CD14-positive monocyte (primary cell): ENCODE measurements at regions not wholly inside any gene's neighbourhood (a gene's known extent, or its start where the extent isn't known, plus 50 kb on each side); places are given as distances from the start of the nearest gene placed in this dataset.

Source experiments
- DNase-seq, 3 donors: peaks; one replicate each; pipeline ENCODE4 v3.0.0-alpha.2; 2011 to 2022
- H2AFZ ChIP-seq: 2 replicates; pipeline ENCODE4 v1.6.0; 2012; ENCODE audit warnings: mild to moderate bottlenecking, low read depth, low read length, inconsistent platforms; ENCODE audit not compliant: insufficient read depth, poor library complexity, severe bottlenecking
- H3K27ac ChIP-seq, 2 donors: 1 replicate in 1 of 2; 2 replicates in 1 of 2; pipeline ENCODE4 v1.5.1; 2012 to 2013; ENCODE audit warnings: low read length in 2 of 2, control low read depth in 1 of 2, inconsistent platforms in 1 of 2, low read depth in 1 of 2, mild to moderate bottlenecking in 1 of 2
- H3K27me3 ChIP-seq, 2 donors: one replicate each; pipeline versions ENCODE4 v1.6.0 to v1.6.1; 2011 to 2013; ENCODE audit warnings: low read length in 2 of 2; ENCODE audit not compliant: control insufficient read depth in 2 of 2, insufficient read depth in 2 of 2
- H3K36me3 ChIP-seq, 2 donors: replicated peaks in 1 of 2; 1 replicate in 1 of 2; 2 replicates in 1 of 2; pipeline versions ENCODE4 v1.5.1 to v1.6.1; 2012 to 2013; ENCODE audit warnings: low read length in 2 of 2, control low read depth in 1 of 2, inconsistent platforms in 1 of 2, mild to moderate bottlenecking in 1 of 2; ENCODE audit not compliant: insufficient read depth in 2 of 2, control insufficient read depth in 1 of 2
- H3K4me1 ChIP-seq, 2 donors: 1 replicate in 1 of 2; 2 replicates in 1 of 2; pipeline versions ENCODE4 v1.5.1 to v1.6.1; 2012 to 2013; ENCODE audit warnings: low read length in 2 of 2, control low read depth in 1 of 2, inconsistent platforms in 1 of 2, mild to moderate bottlenecking in 1 of 2, moderate library complexity in 1 of 2; ENCODE audit not compliant: insufficient read depth in 2 of 2, control insufficient read depth in 1 of 2
- H3K4me2 ChIP-seq: replicated peaks from 2 replicates; pipeline ENCODE3; 2012; ENCODE audit warnings: low read length, moderate library complexity, mild to moderate bottlenecking; ENCODE audit not compliant: poor library complexity, severe bottlenecking; ENCODE audit errors: extremely low read depth
- H3K4me3 ChIP-seq, 3 experiments: fragments of 200-600 bp in 1 of 3; sonication (generic) in 1 of 3; replicated peaks in 1 of 3; 1 replicate in 2 of 3; 2 replicates in 1 of 3; pipeline ENCODE4 v1.5.1; 2011 to 2013; ENCODE audit warnings: low read length in 3 of 3, mild to moderate bottlenecking in 3 of 3, control low read depth in 2 of 3, low read depth in 2 of 3, inconsistent platforms in 1 of 3, moderate library complexity in 1 of 3
- H3K79me2 ChIP-seq: 2 replicates; pipeline ENCODE4 v1.6.0; 2012; ENCODE audit warnings: mild to moderate bottlenecking, control low read depth, inconsistent platforms, low read length, moderate library complexity; ENCODE audit not compliant: insufficient read depth
- H3K9ac ChIP-seq: 2 replicates; pipeline ENCODE4 v1.6.0; 2017; ENCODE audit warnings: low read length, mild to moderate bottlenecking; ENCODE audit not compliant: insufficient read depth, poor library complexity, severe bottlenecking
- H3K9me3 ChIP-seq, 2 donors: replicated peaks in 1 of 2; 1 replicate in 1 of 2; 2 replicates in 1 of 2; pipeline versions ENCODE4 v1.5.1 to v1.6.1; 2012 to 2013; ENCODE audit warnings: low read length in 2 of 2, control low read depth in 1 of 2; ENCODE audit not compliant: control insufficient read depth in 1 of 2, insufficient read depth in 1 of 2
- H4K20me1 ChIP-seq: 2 replicates; pipeline ENCODE4 v1.6.0; 2012; ENCODE audit warnings: mild to moderate bottlenecking, low read length, control low read depth, moderate library complexity; ENCODE audit not compliant: insufficient read depth
- H3K27ac Mint-ChIP-seq, 7 donors: one replicate each; pipeline ENCODE4 v1.8.0; 2020; ENCODE audit warnings: mild to moderate bottlenecking in 7 of 7, mixed read lengths in 7 of 7, moderate library complexity in 6 of 7, inconsistent platforms in 2 of 7
- H3K27me3 Mint-ChIP-seq, 3 donors: one replicate each; pipeline ENCODE4 v1.8.0; 2021 to 2022; ENCODE audit warnings: low read depth in 3 of 3, mild to moderate bottlenecking in 3 of 3, mixed read lengths in 3 of 3, moderate library complexity in 3 of 3, inconsistent platforms in 1 of 3
- H3K36me3 Mint-ChIP-seq, 2 donors: one replicate each; pipeline ENCODE4 v1.8.0; 2020; ENCODE audit warnings: mixed read lengths in 2 of 2, inconsistent platforms in 1 of 2, mild to moderate bottlenecking in 1 of 2
- H3K4me1 Mint-ChIP-seq: one replicate; pipeline ENCODE4 v1.8.0; 2020; ENCODE audit warnings: mild to moderate bottlenecking, mixed read lengths
- H3K4me3 Mint-ChIP-seq, 2 donors: one replicate each; pipeline ENCODE4 v1.8.0; 2020; ENCODE audit warnings: mild to moderate bottlenecking in 2 of 2, mixed read lengths in 2 of 2, moderate library complexity in 1 of 2
- H3K9me3 Mint-ChIP-seq, 7 donors: one replicate each; pipeline ENCODE4 v1.8.0; 2020 to 2022; ENCODE audit warnings: mixed read lengths in 7 of 7, mild to moderate bottlenecking in 6 of 7, moderate library complexity in 6 of 7, inconsistent platforms in 2 of 7
- WGBS: methylation state at CpG from one replicate; pipeline ENCODE4 v1.1.5; 2013; ENCODE audit warnings: missing lambda C conversion rate; ENCODE audit not compliant: insufficient coverage; 5-methylcytosine and 5-hydroxymethylcytosine counted together
- intact Hi-C, 2 donors: fragments of 100-400 bp; cut with micrococcal nuclease; formaldehyde crosslinking; loops; one replicate each; pipeline versions ENCODE4 v1.15.0 to v1.15.1; 2023
- TF ChIP-seq, protein P1 (sequence below): fragments of 200-600 bp; IDR thresholded peaks from one replicate; pipeline ENCODE4 v1.8.0; 2022; ENCODE audit warnings: antibody characterized with exemption, mild to moderate bottlenecking

- WGBS = no CpG with 5 or more reads among the region's 1 CpG
- Mint-ChIP-seq H3K27ac (no peak overlapping the region), H3K36me3 (no peaks in the 10 kb centered on the region), H3K4me1 (no peaks in the 10 kb centered on the region), H3K4me3 (no peak overlapping the region), H3K9me3 (no peaks in the 10 kb centered on the region), H3K27me3 (no peaks in the 10 kb centered on the region)
- H3K79me2 ChIP-seq = no peaks in the 10 kb centered on the region
- no peaks in the 10 kb centered on the region for H3K27me3 ChIP-seq
- H3K27ac ChIP-seq = no peak overlapping the region
- H4K20me1 ChIP-seq = no peaks in the 10 kb centered on the region
- no peak for DNase-seq
- intact Hi-C loops = no loop called here
- TF ChIP-seq, protein P1, sequence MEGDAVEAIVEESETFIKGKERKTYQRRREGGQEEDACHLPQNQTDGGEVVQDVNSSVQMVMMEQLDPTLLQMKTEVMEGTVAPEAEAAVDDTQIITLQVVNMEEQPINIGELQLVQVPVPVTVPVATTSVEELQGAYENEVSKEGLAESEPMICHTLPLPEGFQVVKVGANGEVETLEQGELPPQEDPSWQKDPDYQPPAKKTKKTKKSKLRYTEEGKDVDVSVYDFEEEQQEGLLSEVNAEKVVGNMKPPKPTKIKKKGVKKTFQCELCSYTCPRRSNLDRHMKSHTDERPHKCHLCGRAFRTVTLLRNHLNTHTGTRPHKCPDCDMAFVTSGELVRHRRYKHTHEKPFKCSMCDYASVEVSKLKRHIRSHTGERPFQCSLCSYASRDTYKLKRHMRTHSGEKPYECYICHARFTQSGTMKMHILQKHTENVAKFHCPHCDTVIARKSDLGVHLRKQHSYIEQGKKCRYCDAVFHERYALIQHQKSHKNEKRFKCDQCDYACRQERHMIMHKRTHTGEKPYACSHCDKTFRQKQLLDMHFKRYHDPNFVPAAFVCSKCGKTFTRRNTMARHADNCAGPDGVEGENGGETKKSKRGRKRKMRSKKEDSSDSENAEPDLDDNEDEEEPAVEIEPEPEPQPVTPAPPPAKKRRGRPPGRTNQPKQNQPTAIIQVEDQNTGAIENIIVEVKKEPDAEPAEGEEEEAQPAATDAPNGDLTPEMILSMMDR = no peak
- H3K9me3 ChIP-seq = no peaks in the 10 kb centered on the region
- H3K36me3 ChIP-seq = no peaks in the 10 kb centered on the region
- H2AFZ ChIP-seq = no peak overlapping the region
- no peak overlapping the region for H3K4me2 ChIP-seq
- H3K4me1 ChIP-seq = no peaks in the 10 kb centered on the region
- H3K9ac ChIP-seq = no peak overlapping the region
- H3K4me3 ChIP-seq = no peak overlapping the region
These were observed 1074.4 kb upstream of the PRR20A start for GRCh38 chr13:56066321-56066720.

DNA sequence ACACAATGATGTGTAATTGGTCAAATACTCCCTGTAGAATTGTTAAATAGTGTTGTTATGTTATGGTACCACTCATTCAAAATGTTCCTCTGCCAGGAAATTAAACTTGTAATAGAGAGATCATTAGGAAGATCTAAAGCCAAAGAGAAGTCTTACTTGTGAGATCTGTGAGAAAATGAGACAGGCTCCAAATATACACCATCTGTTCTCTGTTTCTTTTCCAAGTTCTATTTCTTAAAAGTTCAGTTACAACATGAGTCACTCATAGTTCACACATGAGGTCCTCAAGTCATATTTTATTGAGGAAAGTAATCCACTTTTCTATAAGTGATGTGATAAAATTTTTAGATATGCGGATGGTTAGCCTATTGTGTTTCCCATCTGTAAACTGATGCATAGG lies 1038.1 kb upstream of the PRR20A start:
- Histone ChIP-seq H3K4me3 (no peak overlapping the region), H3K27ac (no peak overlapping the region), H3K79me2 (no peaks in the 10 kb centered on the region), H3K4me2 (no peak overlapping the region), H3K9me3 (no peaks in the 10 kb centered on the region), H3K27me3 (no peaks in the 10 kb centered on the region), H4K20me1 (no peaks in the 10 kb centered on the region), H2AFZ (no peak overlapping the region), H3K36me3 (no peaks in the 10 kb centered on the region), H3K9ac (no peak overlapping the region), H3K4me1 (no peaks in the 10 kb centered on the region)
- H3K9me3 Mint-ChIP-seq = peaks cover 0 to 4% (median 1%) of the 10 kb centered on the region in 7 donors
- DNase-seq = no peak
- H3K36me3 Mint-ChIP-seq = no peaks in the 10 kb centered on the region
- intact Hi-C loops = no loop called here
- H3K4me1 Mint-ChIP-seq = no peaks in the 10 kb centered on the region
- no peaks in the 10 kb centered on the region for H3K27me3 Mint-ChIP-seq
- no peak overlapping the region for H3K27ac Mint-ChIP-seq
- TF ChIP-seq, protein P1 = no peak
- WGBS = no CpG with 5 or more reads among the region's 1 CpG
- H3K4me3 Mint-ChIP-seq = no peak overlapping the region
